Activated CD4-positive, CD25-positive, alpha-beta regulatory T cell treated with anti-CD3 and anti-CD28 coated beads, Interleukin-2, amount 50 U/mL, for 72 hours (primary cell): ENCODE measurements at regions not wholly inside any gene's neighbourhood (a gene's known extent, or its start where the extent isn't known, plus 50 kb on each side); places are given as distances from the start of the nearest gene placed in this dataset.
"Not testable (repeated sequence)": the region's sequence is repeated elsewhere in the genome, so short reads cannot be mapped to it uniquely, and the experiment has no call there.

Experiments
- DNase-seq: peaks from one replicate; pipeline ENCODE4 v3.0.0; 2021

- no peak for DNase-seq
Observed at GRCh38 chr2:64888591-64889309, 100.4 kb upstream of the SLC1A4 start.

- no peak for DNase-seq
Observed at GRCh38 chr2:64889803-64890202, 99.4 kb upstream of the SLC1A4 start.

GRCh38 chr2:64896572-64896971 is 92.6 kb upstream of the SLC1A4 start:
- DNase-seq = not testable (repeated sequence)

GRCh38 chr2:64899081-64899865 is 89.9 kb upstream of the SLC1A4 start:
- no peak for DNase-seq

GRCh38 chr2:64899876-64900275 is 89.3 kb upstream of the SLC1A4 start:
- DNase-seq = not testable (repeated sequence)

- no peak for DNase-seq
Observed at GRCh38 chr2:64904413-64905329, 84.5 kb upstream of the SLC1A4 start.

GRCh38 chr2:64905338-64906024 is 83.7 kb upstream of the SLC1A4 start:
- no peak for DNase-seq

- no peak for DNase-seq
Observed at GRCh38 chr2:64906853-64907536, 82.2 kb upstream of the SLC1A4 start.

- no peak for DNase-seq
Observed at GRCh38 chr2:64908406-64908805, 80.8 kb upstream of the SLC1A4 start.

GRCh38 chr2:64910523-64910922 is 78.7 kb upstream of the SLC1A4 start:
- no peak for DNase-seq

- no peak for DNase-seq
Observed at GRCh38 chr2:64910972-64911433, 78.2 kb upstream of the SLC1A4 start.

- DNase-seq = no peak
Observed at GRCh38 chr2:64913357-64913869, 75.8 kb upstream of the SLC1A4 start.

GRCh38 chr2:64914247-64914646 is 75.0 kb upstream of the SLC1A4 start:
- DNase-seq = no peak

GRCh38 chr2:64914735-64915509 is 74.3 kb upstream of the SLC1A4 start:
- DNase-seq = no peak

- DNase-seq = no peak
Observed at GRCh38 chr2:64915510-64915900, 73.7 kb upstream of the SLC1A4 start.

GRCh38 chr2:64918220-64918886 is 70.8 kb upstream of the SLC1A4 start:
- no peak for DNase-seq

GRCh38 chr2:64919261-64919660 is 69.9 kb upstream of the SLC1A4 start:
- no peak for DNase-seq

GRCh38 chr2:64922482-64923384 is 66.5 kb upstream of the SLC1A4 start:
- DNase-seq = no peak

- no peak for DNase-seq
Observed at GRCh38 chr2:64923385-64923710, 65.9 kb upstream of the SLC1A4 start.
